MM.1S (cell line): ENCODE measurements at regions not wholly inside any gene's neighbourhood (a gene's known extent, or its start where the extent isn't known, plus 50 kb on each side); places are given as distances from the start of the nearest gene placed in this dataset.

ENCODE experiments used
- EZH2 ChIP-seq: fragments of 300-600 bp; sonication (generic); optimal IDR thresholded peaks from 2 replicates; pipeline ENCODE3; 2017; ENCODE audit warnings: low read depth, mild to moderate bottlenecking, antibody characterized with exemption, low read length, mixed read lengths
- TF ChIP-seq, protein P1 (sequence below): fragments of 300-600 bp; sonication (generic); IDR thresholded peaks from 2 replicates; pipeline ENCODE4 v1.5.1; 2016; ENCODE audit warnings: antibody characterized with exemption, low read length, mixed read lengths

DNA sequence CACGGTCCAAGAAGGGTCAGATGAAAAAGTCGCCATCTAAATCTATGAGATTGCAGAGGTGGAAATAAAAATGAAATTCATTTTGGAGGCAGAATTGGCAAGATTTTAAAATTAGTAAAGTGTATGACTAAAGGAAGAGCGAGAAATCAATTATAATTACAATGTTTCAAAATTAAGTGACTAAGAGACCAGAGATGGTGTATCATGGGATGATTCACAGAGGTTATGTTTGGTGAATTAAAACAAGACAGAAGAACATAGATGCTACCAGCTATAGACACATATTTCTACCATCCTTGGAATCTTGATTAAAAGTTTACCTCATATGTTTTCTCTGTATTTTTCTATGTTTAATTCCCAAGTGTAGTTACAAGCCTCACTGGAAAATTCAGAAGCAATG is 308.9 kb upstream of the DNAJC19 start:
- TF ChIP-seq EZH2: no peak
- TF ChIP-seq, protein P1, sequence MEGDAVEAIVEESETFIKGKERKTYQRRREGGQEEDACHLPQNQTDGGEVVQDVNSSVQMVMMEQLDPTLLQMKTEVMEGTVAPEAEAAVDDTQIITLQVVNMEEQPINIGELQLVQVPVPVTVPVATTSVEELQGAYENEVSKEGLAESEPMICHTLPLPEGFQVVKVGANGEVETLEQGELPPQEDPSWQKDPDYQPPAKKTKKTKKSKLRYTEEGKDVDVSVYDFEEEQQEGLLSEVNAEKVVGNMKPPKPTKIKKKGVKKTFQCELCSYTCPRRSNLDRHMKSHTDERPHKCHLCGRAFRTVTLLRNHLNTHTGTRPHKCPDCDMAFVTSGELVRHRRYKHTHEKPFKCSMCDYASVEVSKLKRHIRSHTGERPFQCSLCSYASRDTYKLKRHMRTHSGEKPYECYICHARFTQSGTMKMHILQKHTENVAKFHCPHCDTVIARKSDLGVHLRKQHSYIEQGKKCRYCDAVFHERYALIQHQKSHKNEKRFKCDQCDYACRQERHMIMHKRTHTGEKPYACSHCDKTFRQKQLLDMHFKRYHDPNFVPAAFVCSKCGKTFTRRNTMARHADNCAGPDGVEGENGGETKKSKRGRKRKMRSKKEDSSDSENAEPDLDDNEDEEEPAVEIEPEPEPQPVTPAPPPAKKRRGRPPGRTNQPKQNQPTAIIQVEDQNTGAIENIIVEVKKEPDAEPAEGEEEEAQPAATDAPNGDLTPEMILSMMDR: no peak
